PFSK-1 (cell line): ENCODE measurements at regions not wholly inside any gene's neighbourhood (a gene's known extent, or its start where the extent isn't known, plus 50 kb on each side); places are given as distances from the start of the nearest gene placed in this dataset.

ENCODE experiments used
- FOXP2 ChIP-seq: optimal IDR thresholded peaks from 2 replicates; pipeline ENCODE3; 2011; ENCODE audit warnings: borderline replicate concordance, control low read depth, inconsistent platforms; ENCODE audit not compliant: insufficient read depth; ENCODE audit errors: extremely low read length, extremely low read depth
- POLR2AphosphoS5 ChIP-seq: IDR thresholded peaks from 2 replicates; pipeline ENCODE4 v1.6.1; 2012; ENCODE audit warnings: low read depth, mild to moderate bottlenecking, control low read depth, low read length, moderate library complexity
- REST ChIP-seq, 2 experiments: IDR thresholded peaks; 2 replicates each; pipeline versions ENCODE4 v1.6.1 to v1.8.0; 2011 to 2012; ENCODE audit warnings: low read depth in 2 of 2, low read length in 2 of 2, control low read depth in 1 of 2, inconsistent platforms in 1 of 2, mild to moderate bottlenecking in 1 of 2, moderate library complexity in 1 of 2; ENCODE audit not compliant: insufficient read depth in 1 of 2
- SIN3A ChIP-seq: IDR thresholded peaks from 2 replicates; pipeline ENCODE4 v1.6.1; 2012; ENCODE audit warnings: mild to moderate bottlenecking, low read length, moderate library complexity, borderline replicate concordance; ENCODE audit not compliant: insufficient read depth
- TAF1 ChIP-seq: IDR thresholded peaks from 2 replicates; pipeline ENCODE4 v1.6.1; 2012; ENCODE audit warnings: low read length, control low read depth, borderline replicate concordance; ENCODE audit not compliant: insufficient read depth

DNA sequence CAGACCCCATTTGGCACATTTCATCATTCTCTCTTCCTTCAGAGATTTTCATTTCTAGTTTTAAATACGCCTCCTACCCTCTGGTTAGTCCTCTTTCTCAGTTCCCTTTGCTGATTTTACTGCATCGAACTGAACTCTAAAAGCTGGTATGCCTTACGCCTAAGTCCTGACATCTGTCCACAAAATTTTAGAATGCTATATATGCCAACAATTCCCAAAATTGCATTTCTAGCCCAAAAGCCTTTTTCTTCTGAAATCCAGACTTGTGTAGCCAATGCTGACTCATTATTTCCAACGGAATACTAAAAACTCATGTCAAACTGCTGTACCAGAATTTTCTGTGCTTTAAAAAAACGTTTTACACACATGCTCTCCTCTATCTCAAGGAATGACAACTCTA is 1124.4 kb upstream of the TENM4 start:
- no peak for TF ChIP-seq TAF1
- no peak for TF ChIP-seq POLR2AphosphoS5
- no peak for TF ChIP-seq REST (IDR thresholded peaks at IDR 0.05; ENCODE audit: insufficient read depth in 1 of 2, low read depth in 2 of 2, low read length in 2 of 2)
- TF ChIP-seq SIN3A = no peak
- TF ChIP-seq FOXP2 = no peak
